Umbilical cord (tissue), 1 donor: ENCODE measurements at regions not wholly inside any gene's neighbourhood (a gene's known extent, or its start where the extent isn't known, plus 50 kb on each side); places are given as distances from the start of the nearest gene placed in this dataset.
"Not testable (repeated sequence)": the region's sequence is repeated elsewhere in the genome, so short reads cannot be mapped to it uniquely, and the experiment has no call there.

Source experiments
- DNase-seq: peaks from one replicate; pipeline ENCODE4 v3.0.0-alpha.2; 2015; ENCODE audit warnings: low spot score

GRCh38 chr11:56876621-56877275 is 112.0 kb upstream of the OR5AK2 start:
- DNase-seq, result peak; percentile 69

GRCh38 chr11:56855217-56855616 is 106.7 kb upstream of the OR9G4 start:
- no peak for DNase-seq

GRCh38 chr11:56852131-56852530 is 103.6 kb upstream of the OR9G4 start:
- DNase-seq, result no peak

GRCh38 chr11:56849852-56850251 is 101.4 kb upstream of the OR9G4 start:
- no peak for DNase-seq

- DNase-seq, result no peak
Measured at GRCh38 chr11:56849250-56849649, 100.8 kb upstream of the OR9G4 start.

- peak; percentile 78 for DNase-seq
Measured at GRCh38 chr11:56848141-56848809, 99.8 kb upstream of the OR9G4 start.

- peak; percentile 67 for DNase-seq
Measured at GRCh38 chr11:56846631-56847576, 98.4 kb upstream of the OR9G4 start.

GRCh38 chr11:56845121-56845732 is 96.7 kb upstream of the OR9G4 start:
- no peak for DNase-seq

GRCh38 chr11:56843816-56844215 is 95.3 kb upstream of the OR9G4 start:
- DNase-seq, result no peak

- DNase-seq, result no peak
Measured at GRCh38 chr11:56842814-56843794, 94.6 kb upstream of the OR9G4 start.

- peak; percentile 83 for DNase-seq
Measured at GRCh38 chr11:56841210-56841810, 92.8 kb upstream of the OR9G4 start.

- DNase-seq, result not testable (repeated sequence)
Measured at GRCh38 chr11:56827357-56827756, 78.9 kb upstream of the OR9G4 start.

- no peak for DNase-seq
Measured at GRCh38 chr11:56819916-56820315, 71.4 kb upstream of the OR9G4 start.

GRCh38 chr11:56817661-56818060 is 69.2 kb upstream of the OR9G4 start:
- peak; percentile 10 for DNase-seq

GRCh38 chr11:56816259-56816658 is 67.8 kb upstream of the OR9G4 start:
- peak; percentile 19 for DNase-seq

GRCh38 chr11:56808326-56808725 is 59.8 kb upstream of the OR9G4 start:
- no peak for DNase-seq

GRCh38 chr11:56799691-56800210 is 51.3 kb upstream of the OR9G4 start:
- no peak for DNase-seq
